Kasumi-1 (cell line): ENCODE measurements at regions not wholly inside any gene's neighbourhood (a gene's known extent, or its start where the extent isn't known, plus 50 kb on each side); places are given as distances from the start of the nearest gene placed in this dataset.
"Not testable (repeated sequence)": the region's sequence is repeated elsewhere in the genome, so short reads cannot be mapped to it uniquely, and the experiment has no call there.

Experiments used
- DNase-seq, 2 experiments: peaks; one replicate each; lab custom pipeline; 2025; lab: John Stamatoyannopoulos, UW

DNA sequence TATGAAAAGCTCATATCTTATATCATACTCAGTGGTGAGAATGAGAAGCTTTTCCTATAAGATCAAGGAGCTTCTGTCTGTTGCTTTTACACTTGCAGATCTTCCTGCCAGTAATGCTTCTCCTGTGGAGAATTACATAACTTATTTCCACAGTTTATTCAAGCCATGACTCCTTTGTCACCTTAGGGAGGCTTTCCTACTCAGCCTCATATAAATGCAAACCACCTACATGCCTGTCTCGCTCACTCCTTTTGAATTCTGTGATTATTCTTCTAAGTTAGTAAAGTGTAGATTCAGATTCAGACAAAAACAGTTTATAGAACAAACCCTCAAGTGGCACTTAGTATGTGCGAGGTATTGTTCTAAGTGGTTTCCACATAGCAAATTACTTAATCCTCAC is 716.1 kb upstream of the ANO3 start:
- no peak for DNase-seq

- DNase-seq: no peak
Measured at GRCh38 chr11:25625094-25625493, 706.8 kb upstream of the ANO3 start.

DNA sequence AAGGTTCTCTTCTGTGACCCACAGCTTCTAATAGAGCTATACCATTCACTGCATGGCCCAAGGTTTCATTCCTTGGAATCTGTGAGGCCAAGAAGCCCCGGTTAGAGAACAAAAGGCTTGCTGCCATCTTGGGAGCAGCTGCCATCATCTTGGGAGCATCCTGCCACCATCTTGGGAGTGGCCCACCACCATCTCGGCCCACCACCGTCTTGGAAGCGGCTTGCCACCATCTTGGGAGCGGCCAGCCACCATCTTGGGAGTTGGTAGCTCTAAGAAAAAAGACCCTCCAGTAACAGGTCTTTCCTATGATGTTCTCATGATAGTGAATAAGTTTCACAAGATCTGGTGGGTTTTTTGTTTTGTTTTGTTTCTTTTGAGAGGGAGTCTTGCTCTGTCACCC is 703.9 kb upstream of the ANO3 start:
- no peak for DNase-seq

- DNase-seq: no peak
Measured at GRCh38 chr11:25633230-25633629, 698.7 kb upstream of the ANO3 start.

GRCh38 chr11:25649220-25649619 is 682.7 kb upstream of the ANO3 start:
- DNase-seq: not testable (repeated sequence)

DNA sequence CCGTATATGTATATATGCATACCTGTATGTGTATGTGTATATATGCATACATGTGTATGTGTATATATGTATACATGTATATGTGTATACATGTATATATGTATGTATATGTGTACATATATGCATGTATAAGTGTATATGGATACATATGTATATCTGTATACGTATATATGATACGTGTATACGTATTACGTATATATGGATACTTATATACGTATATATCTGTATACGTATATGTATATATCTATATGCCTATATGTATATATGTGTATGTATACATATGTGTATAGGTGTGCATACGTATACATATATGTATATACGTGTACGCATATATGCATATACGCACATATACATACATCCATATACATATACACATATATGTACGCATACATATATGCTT is 681.6 kb upstream of the ANO3 start:
- no peak for DNase-seq

GRCh38 chr11:25655636-25656035 is 676.3 kb upstream of the ANO3 start:
- DNase-seq: no peak

DNA sequence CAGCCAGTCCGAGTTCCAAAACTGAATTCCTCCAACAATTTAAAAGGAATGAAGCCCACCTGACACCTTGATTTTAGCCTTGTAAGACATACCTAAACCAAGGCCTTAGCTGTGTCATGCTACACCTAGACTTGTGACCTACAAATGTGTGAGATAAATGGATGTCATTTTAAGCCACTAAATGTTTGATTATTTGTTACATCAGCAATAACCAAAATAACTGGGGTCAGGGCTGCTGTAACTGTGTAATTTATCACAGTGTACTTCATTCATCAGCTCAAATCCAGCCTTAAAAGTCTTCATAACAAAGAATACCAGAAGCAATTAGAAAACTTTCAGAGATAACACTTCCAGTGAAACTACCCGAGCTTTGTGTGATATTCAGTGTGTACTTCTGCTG is 673.0 kb upstream of the ANO3 start:
- DNase-seq: no peak

GRCh38 chr11:25659706-25660105 is 672.2 kb upstream of the ANO3 start:
- no peak for DNase-seq

GRCh38 chr11:25667871-25668270 is 664.1 kb upstream of the ANO3 start:
- no peak for DNase-seq

DNA sequence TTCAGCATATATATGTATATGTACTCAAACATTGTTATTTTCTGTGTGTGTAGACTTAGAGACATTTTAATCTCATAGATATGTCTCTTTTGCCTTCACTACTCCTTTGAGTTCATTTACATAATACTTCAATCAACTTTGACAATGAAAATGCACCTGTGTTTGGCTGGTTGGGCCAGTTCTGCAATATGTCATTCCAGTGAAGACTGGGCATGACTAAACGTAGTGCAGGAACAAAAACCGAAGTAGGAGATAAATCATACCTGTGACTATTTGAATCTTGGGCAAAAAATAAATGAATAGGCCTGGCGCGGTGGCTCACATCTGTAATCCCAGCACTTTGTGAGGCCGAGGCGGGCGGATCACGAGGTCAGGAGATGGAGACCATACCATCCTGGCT is 640.0 kb upstream of the ANO3 start:
- DNase-seq: no peak

GRCh38 chr11:25702417-25702816 is 629.5 kb upstream of the ANO3 start:
- DNase-seq: no peak

- no peak for DNase-seq
Measured at GRCh38 chr11:25710975-25711374, 621.0 kb upstream of the ANO3 start.

DNA sequence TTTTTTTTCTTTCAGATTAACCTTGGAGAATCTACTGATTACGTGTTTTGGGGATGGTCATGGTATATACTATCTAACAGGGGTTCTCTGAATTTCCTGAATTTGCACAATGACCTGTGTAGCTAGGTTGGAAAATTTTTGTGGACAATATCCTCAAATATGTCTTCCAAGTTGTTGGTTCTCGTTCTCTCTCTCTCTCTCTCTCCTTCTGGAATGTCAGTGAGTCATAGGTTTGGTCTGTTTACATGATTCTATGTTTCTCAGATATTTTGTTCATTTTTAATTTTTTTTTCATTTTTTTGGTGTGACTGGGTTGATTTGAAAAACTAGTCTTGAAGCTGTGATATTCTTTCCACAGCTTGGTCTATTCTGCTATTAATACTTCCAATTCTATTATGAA is 604.0 kb upstream of the ANO3 start:
- no peak for DNase-seq

DNA sequence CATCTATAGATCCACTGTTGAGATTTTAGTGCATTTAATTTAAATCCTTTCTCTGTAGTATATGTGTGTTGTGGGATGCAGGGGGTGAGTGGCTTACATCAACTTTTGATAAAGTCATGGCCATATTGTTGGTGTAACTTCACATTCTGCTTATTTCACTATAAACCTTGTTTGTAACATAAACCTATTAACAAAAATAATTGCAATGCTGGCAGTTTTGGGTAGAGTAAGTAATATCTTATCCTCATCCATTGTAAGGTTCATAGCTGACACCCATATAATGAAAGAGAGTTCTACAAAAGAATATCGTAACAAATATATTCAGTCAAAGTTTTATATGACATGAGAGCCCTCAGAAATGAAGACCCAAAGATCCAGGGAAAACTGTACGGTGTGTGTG is 601.7 kb upstream of the ANO3 start:
- DNase-seq: no peak

DNA sequence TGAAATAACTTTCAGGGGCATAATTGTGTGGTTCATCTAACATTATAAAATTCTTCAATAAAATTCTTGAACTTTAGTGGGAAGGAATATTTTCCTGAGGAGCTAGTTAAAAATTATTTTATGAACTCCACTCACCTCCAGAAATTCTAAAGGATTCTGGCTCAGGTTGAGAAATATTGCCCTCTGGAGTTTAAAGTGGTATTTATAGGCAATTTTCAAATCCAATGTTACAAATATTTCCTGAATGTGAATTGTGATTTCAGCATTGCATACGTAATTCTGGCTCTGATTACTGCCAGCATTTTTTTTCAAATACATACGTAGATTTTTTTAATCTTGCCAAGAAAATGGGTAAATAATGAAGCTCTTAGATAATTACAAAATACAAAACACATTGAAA is 598.2 kb upstream of the ANO3 start:
- peak; percentile 1 to 3 for DNase-seq

GRCh38 chr11:25734591-25735211 is 597.2 kb upstream of the ANO3 start:
- DNase-seq: peak; percentile 16 to 31

DNA sequence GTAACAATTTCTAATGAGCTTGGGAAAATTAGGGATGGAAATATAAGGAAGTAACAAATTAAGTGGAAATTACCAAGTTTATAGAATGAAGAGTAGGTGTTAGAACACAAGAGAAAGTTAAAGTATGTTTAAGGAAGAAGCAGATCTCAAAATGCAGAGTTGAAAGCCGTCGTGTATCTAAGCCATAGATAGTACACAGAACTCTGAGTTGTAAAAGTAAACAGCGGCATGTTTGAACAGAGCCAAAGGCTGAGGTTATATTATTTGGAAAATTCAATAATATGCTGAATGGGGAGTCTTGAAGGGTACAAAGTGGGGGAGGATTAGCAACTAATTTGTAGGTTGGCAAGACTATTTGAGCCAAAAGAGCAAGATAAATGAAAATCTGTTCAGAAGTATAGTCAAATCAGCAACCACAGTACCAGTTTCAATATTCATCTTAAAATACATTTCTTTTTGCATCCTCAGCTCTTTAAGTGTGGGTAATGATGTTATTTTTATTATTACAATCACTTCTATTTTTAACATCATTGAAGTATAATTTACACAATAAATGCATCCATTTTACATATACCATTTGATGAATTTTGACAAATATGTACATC is 594.8 kb upstream of the ANO3 start:
- DNase-seq: no peak

GRCh38 chr11:25741886-25742285 is 590.0 kb upstream of the ANO3 start:
- DNase-seq: no peak

DNA sequence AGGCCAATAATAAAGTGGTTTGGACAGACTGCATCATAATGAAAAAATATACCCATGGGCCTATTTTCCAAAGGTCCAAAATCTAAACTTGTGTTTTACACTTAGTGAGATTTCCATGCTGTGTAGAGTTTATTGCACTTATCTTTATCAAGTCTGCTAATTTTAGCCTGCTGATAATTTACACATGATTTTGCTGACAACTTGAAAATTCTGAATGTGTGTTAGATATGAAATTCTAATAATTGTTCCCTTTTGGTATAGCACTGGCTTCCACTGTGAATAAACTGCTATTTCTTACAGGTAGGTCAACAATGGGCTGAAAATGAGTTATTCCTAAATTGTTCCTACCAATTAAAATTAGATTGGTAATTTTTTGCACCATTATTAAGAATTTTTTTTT is 589.1 kb upstream of the ANO3 start:
- no peak for DNase-seq

DNA sequence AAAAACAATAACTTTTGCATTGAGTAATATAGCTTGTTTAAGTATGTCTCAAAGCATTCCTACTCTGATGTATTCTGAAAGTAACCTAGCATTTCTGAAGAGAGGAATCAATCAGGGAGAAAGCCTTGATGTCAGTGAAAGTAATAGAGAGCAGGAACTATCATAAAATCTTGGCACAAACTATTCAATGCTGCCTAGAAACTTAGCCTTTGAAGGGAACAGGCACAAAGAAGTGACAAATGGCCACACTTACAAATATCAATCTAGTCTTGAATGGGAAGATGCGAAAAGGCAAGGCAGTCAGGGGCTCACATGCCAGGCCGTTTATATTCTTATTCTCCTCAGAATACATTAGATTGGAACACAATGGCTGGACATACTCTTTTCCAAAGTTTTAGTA is 576.5 kb upstream of the ANO3 start:
- no peak for DNase-seq

GRCh38 chr11:25755918-25756584 is 575.9 kb upstream of the ANO3 start:
- DNase-seq: no peak

DNA sequence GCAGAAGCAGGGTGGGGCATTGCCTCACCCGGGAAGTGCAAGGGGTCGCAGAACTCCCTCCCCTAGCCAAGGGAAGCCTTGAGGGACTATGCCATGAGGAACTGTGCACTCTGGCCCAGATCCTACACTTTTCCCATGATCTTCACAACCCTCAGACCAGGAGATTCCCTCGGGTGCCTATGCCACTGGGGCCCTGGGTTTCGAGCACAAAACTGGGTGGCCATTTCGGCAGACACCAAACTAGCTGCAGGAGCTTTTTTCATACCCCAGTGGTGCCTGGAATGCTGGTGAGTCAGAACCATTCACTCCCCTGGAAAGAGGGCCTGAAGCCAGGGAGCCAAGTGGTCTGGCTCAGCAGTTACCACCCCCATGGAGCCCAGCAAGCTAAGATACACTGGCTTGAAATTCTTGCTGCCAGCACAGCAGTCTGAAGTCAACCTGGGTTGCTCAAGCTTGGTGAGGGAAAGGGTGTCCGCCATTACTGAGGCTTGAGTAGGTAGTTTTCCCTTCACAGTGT is 573.7 kb upstream of the ANO3 start:
- no peak for DNase-seq
